OCI-LY7 (cell line): ENCODE measurements at regions not wholly inside any gene's neighbourhood (a gene's known extent, or its start where the extent isn't known, plus 50 kb on each side); places are given as distances from the start of the nearest gene placed in this dataset.

Experiments used
- BruUV-seq: library from RNA; stranded (reverse); fragments of 400-500 nt; replicated peaks from 2 replicates; lab custom pipeline; 2021; lab: Mats Ljungman, UMichigan
- CTCF ChIA-PET: fragments of 300-600 bp; sonication (Branson Sonifier 250); formaldehyde crosslinking; loops from one replicate; lab custom pipeline; 2022; ENCODE audit warnings: antibody characterized with exemption; ENCODE audit not compliant: unreplicated experiment; lab: Charles Lee
- POLR2A ChIA-PET: fragments of 300-600 bp; sonication (Branson Sonifier 250); formaldehyde crosslinking; loops from one replicate; lab custom pipeline; 2022; ENCODE audit warnings: antibody characterized with exemption; lab: Charles Lee
- DNase-seq: peaks from one replicate; pipeline ENCODE4 v3.0.0-alpha.2; 2015; ENCODE audit warnings: low spot score
- H2AFZ ChIP-seq: fragments of 200-600 bp; sonication (generic), shearing (Covaris generic); 2 replicates; pipeline ENCODE4 v1.6.1; 2014; ENCODE audit warnings: mild to moderate bottlenecking, antibody characterized with exemption, low read length, moderate library complexity
- H3K27ac ChIP-seq: fragments of 200-600 bp; sonication (generic); 2 replicates; pipeline ENCODE4 v1.5.1; 2014; ENCODE audit warnings: mixed run types, low read depth, mild to moderate bottlenecking, moderate library complexity, low read length, inconsistent platforms; ENCODE audit not compliant: poor library complexity, severe bottlenecking
- H3K36me3 ChIP-seq: fragments of 200-600 bp; sonication (generic); 2 replicates; pipeline ENCODE4 v1.6.1; 2014; ENCODE audit warnings: mild to moderate bottlenecking, antibody characterized with exemption, low read length, moderate library complexity, mixed read lengths; ENCODE audit not compliant: insufficient read depth
- H3K4me1 ChIP-seq: fragments of 200-600 bp; sonication (generic); 2 replicates; pipeline ENCODE4 v1.5.1; 2014; ENCODE audit warnings: mild to moderate bottlenecking, low read length; ENCODE audit not compliant: insufficient read depth, poor library complexity, severe bottlenecking
- H3K4me2 ChIP-seq: fragments of 200-600 bp; sonication (generic); 2 replicates; pipeline ENCODE4 v1.6.1; 2014; ENCODE audit warnings: mild to moderate bottlenecking, low read length
- H3K4me3 ChIP-seq: fragments of 200-600 bp; sonication (generic); 2 replicates; pipeline ENCODE4 v1.5.1; 2014; ENCODE audit warnings: mild to moderate bottlenecking, low read depth, low read length; ENCODE audit not compliant: poor library complexity, severe bottlenecking
- H3K79me2 ChIP-seq: fragments of 200-600 bp; sonication (generic); 2 replicates; pipeline ENCODE4 v1.6.1; 2016; ENCODE audit warnings: low read depth, mild to moderate bottlenecking, low read length, moderate library complexity, mixed read lengths; ENCODE audit not compliant: insufficient read depth
- H3K9me2 ChIP-seq: fragments of 200-600 bp; sonication (generic); 2 replicates; pipeline ENCODE4 v1.6.1; 2016; ENCODE audit warnings: mild to moderate bottlenecking, low read length, mixed read lengths; ENCODE audit not compliant: insufficient read depth
- H3K9me3 ChIP-seq: fragments of 200-600 bp; sonication (generic); 2 replicates; pipeline ENCODE4 v1.6.1; 2014; ENCODE audit warnings: mild to moderate bottlenecking, mixed run types, low read length, mixed read lengths
- H4K20me1 ChIP-seq: fragments of 200-600 bp; sonication (generic); 2 replicates; pipeline ENCODE4 v1.6.1; 2014; ENCODE audit warnings: mild to moderate bottlenecking, antibody characterized with exemption, low read length, moderate library complexity, mixed read lengths; ENCODE audit not compliant: insufficient read depth
- EZH2phosphoT487 ChIP-seq: fragments of 200-600 bp; sonication (generic); IDR thresholded peaks from 2 replicates; pipeline ENCODE4 v1.6.1; 2018; ENCODE audit warnings: low read depth, borderline replicate concordance, mild to moderate bottlenecking, mixed run types, antibody characterized with exemption, low read length, moderate library complexity, mixed read lengths
- intact Hi-C: fragments of 100-400 bp; cut with micrococcal nuclease; formaldehyde crosslinking; loops from one replicate; pipeline ENCODE4 v1.10.0; 2022; ENCODE audit not compliant: unreplicated experiment
- TF ChIP-seq, protein P1 (sequence below): fragments of 200-600 bp; sonication (generic); conservative IDR thresholded peaks from 2 replicates; pipeline ENCODE4 v1.5.1; 2014; ENCODE audit warnings: mild to moderate bottlenecking, antibody characterized with exemption, low read length, moderate library complexity, mixed read lengths

DNA sequence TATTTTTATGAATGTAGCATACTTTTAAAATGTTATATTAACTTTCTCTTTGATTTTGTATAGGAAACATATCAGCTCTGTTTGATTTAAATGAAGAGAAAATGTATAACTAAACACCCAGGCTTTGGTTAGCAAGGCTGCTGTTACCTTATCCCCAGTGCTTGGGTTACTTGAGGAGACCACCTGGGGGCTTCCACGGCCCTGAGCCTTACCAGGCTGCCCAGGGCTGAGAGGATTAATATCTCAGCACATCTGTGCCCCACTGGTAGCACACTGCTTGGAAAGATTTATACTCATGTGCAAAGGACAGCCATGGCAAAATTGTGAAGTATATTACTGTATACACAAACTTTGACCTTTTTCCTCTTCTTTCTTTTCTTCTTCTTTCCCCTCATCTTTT, 752.9 kb downstream of the RAPGEF2 start:
- no TSS peak for BruUV-seq
- no peak overlapping the region for H3K4me3 ChIP-seq
- intact Hi-C loops: no loop called here
- H3K9me3 ChIP-seq: no peaks in the 10 kb centered on the region
- no peaks in the 10 kb centered on the region for H4K20me1 ChIP-seq
- H3K79me2 ChIP-seq: no peaks in the 10 kb centered on the region
- no peaks in the 10 kb centered on the region for H3K9me2 ChIP-seq
- no peaks in the 10 kb centered on the region for H3K4me1 ChIP-seq
- TF ChIP-seq, protein P1, sequence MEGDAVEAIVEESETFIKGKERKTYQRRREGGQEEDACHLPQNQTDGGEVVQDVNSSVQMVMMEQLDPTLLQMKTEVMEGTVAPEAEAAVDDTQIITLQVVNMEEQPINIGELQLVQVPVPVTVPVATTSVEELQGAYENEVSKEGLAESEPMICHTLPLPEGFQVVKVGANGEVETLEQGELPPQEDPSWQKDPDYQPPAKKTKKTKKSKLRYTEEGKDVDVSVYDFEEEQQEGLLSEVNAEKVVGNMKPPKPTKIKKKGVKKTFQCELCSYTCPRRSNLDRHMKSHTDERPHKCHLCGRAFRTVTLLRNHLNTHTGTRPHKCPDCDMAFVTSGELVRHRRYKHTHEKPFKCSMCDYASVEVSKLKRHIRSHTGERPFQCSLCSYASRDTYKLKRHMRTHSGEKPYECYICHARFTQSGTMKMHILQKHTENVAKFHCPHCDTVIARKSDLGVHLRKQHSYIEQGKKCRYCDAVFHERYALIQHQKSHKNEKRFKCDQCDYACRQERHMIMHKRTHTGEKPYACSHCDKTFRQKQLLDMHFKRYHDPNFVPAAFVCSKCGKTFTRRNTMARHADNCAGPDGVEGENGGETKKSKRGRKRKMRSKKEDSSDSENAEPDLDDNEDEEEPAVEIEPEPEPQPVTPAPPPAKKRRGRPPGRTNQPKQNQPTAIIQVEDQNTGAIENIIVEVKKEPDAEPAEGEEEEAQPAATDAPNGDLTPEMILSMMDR: no peak
- TF ChIP-seq EZH2phosphoT487: no peak
- H3K27ac ChIP-seq: no peak overlapping the region
- H3K36me3 ChIP-seq: no peaks in the 10 kb centered on the region
- ChIA-PET CTCF (no interaction called here), POLR2A (interaction anchor here (0.6 kb wide), 1 partner anchor 104 kb away, joined by 3 read pairs; no protein-coding TSS in a partner anchor)
- DNase-seq: no peak
- H3K4me2 ChIP-seq: no peak overlapping the region
- no peak overlapping the region for H2AFZ ChIP-seq

DNA sequence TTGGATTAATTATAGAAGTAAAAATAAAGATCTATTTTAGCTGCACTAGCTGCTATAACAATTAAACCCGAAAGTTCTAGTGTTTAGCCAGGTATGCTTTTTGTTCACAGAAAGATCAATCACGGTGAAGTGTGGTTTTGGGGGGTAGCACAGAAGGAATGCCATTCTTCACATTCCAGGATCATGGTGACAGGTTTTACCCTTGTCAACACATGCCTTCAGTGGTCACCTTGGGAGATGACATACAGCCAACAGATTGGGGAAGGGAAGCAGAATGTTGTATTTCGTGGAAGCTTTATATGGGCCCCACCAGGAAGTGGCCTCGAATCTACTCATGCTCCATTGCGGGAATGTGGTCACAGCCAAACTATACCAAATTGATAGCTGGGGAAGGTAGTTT, 753.6 kb downstream of the RAPGEF2 start:
- TF ChIP-seq EZH2phosphoT487: no peak
- TF ChIP-seq, protein P1: no peak
- H4K20me1 ChIP-seq: no peaks in the 10 kb centered on the region
- H3K9me2 ChIP-seq: no peaks in the 10 kb centered on the region
- H3K27ac ChIP-seq: no peak overlapping the region
- POLR2A ChIA-PET: no interaction called here
- no peak overlapping the region for H3K4me3 ChIP-seq
- intact Hi-C loops: no loop called here
- no peaks in the 10 kb centered on the region for H3K36me3 ChIP-seq
- no peak overlapping the region for H3K4me2 ChIP-seq
- H2AFZ ChIP-seq: no peak overlapping the region
- no peaks in the 10 kb centered on the region for H3K79me2 ChIP-seq
- CTCF ChIA-PET: no interaction called here
- no peaks in the 10 kb centered on the region for H3K4me1 ChIP-seq
- no peak for DNase-seq
- no peaks in the 10 kb centered on the region for H3K9me3 ChIP-seq
- no TSS peak for BruUV-seq

DNA sequence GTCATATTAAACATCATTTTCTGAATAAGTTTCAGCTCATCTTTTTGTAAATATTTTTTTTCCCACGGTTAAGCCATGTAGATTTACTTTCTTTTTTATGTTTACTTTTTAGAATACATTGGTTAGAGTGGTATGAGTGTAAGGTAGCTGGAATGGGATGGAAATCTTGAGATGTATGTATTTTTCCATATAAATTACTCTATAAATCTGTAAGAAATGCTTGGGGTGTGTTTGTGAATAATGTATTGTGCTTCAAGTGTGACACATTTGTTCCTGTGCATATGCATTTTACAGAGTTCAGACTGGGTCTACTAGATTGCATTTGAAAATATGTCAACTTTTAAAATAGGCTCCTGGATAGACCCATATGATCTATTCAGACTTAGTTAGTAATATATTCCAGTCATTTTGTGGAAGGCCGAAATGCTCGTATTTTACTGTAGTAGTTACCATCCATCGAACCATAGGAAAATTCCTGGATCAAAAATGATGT, 756.8 kb downstream of the RAPGEF2 start:
- DNase-seq: no peak
- no peak for TF ChIP-seq EZH2phosphoT487
- TF ChIP-seq, protein P1: no peak
- ChIA-PET CTCF (no interaction called here), POLR2A (no interaction called here)
- H3K4me3 ChIP-seq: no peak overlapping the region
- no peaks in the 10 kb centered on the region for H3K9me2 ChIP-seq
- H3K27ac ChIP-seq: no peak overlapping the region
- no peaks in the 10 kb centered on the region for H4K20me1 ChIP-seq
- intact Hi-C loops: no loop called here
- no peaks in the 10 kb centered on the region for H3K9me3 ChIP-seq
- no peak overlapping the region for H2AFZ ChIP-seq
- H3K4me2 ChIP-seq: no peak overlapping the region
- BruUV-seq: no TSS peak
- H3K79me2 ChIP-seq: no peaks in the 10 kb centered on the region
- H3K36me3 ChIP-seq: no peaks in the 10 kb centered on the region
- H3K4me1 ChIP-seq: no peaks in the 10 kb centered on the region
